GM21447 (cell line): ENCODE measurements at regions not wholly inside any gene's neighbourhood (a gene's known extent, or its start where the extent isn't known, plus 50 kb on each side); places are given as distances from the start of the nearest gene placed in this dataset.

ENCODE experiments used
- ATAC-seq: cut with Tn5 transposase; IDR thresholded peaks from one replicate; pipeline ENCODE4 v1.9.1; 2021; ENCODE audit not compliant: unreplicated experiment

- ATAC-seq = no peak
Measured at GRCh38 chr4:81828991-81829390, 357.3 kb upstream of the RASGEF1B start.

GRCh38 chr4:81827577-81828202, 356.0 kb upstream of the RASGEF1B start:
- peak; percentile 82 for ATAC-seq

GRCh38 chr4:81826817-81827424, 355.2 kb upstream of the RASGEF1B start:
- ATAC-seq = no peak

- ATAC-seq = no peak
Measured at GRCh38 chr4:81826335-81826734, 354.6 kb upstream of the RASGEF1B start.

GRCh38 chr4:81818385-81818920, 346.7 kb upstream of the RASGEF1B start:
- no peak for ATAC-seq

- no peak for ATAC-seq
Measured at GRCh38 chr4:81816031-81816761, 344.5 kb upstream of the RASGEF1B start.

GRCh38 chr4:81814987-81815541, 343.4 kb upstream of the RASGEF1B start:
- ATAC-seq = no peak

GRCh38 chr4:81811562-81812293, 340.0 kb upstream of the RASGEF1B start:
- no peak for ATAC-seq

GRCh38 chr4:81808011-81808672, 336.4 kb upstream of the RASGEF1B start:
- no peak for ATAC-seq

- ATAC-seq = no peak
Measured at GRCh38 chr4:81807386-81807785, 335.7 kb upstream of the RASGEF1B start.

GRCh38 chr4:81806485-81806884, 334.8 kb upstream of the RASGEF1B start:
- no peak for ATAC-seq

GRCh38 chr4:81804849-81805248, 333.1 kb upstream of the RASGEF1B start:
- ATAC-seq = no peak

GRCh38 chr4:81802285-81802846, 330.7 kb upstream of the RASGEF1B start:
- no peak for ATAC-seq

GRCh38 chr4:81799371-81799770, 327.7 kb upstream of the RASGEF1B start:
- ATAC-seq = no peak

- ATAC-seq = peak; percentile 89
Measured at GRCh38 chr4:81796790-81797528, 325.3 kb upstream of the RASGEF1B start.

GRCh38 chr4:81792521-81792920, 320.8 kb upstream of the RASGEF1B start:
- ATAC-seq = no peak

- no peak for ATAC-seq
Measured at GRCh38 chr4:81790477-81790876, 318.8 kb upstream of the RASGEF1B start.

- ATAC-seq = no peak
Measured at GRCh38 chr4:81789741-81790399, 318.2 kb upstream of the RASGEF1B start.

GRCh38 chr4:81789158-81789557, 317.5 kb upstream of the RASGEF1B start:
- ATAC-seq = no peak
